HG02852 (cell line): ENCODE measurements at regions not wholly inside any gene's neighbourhood (a gene's known extent, or its start where the extent isn't known, plus 50 kb on each side); places are given as distances from the start of the nearest gene placed in this dataset.
"Not testable (repeated sequence)": the region's sequence is repeated elsewhere in the genome, so short reads cannot be mapped to it uniquely, and the experiment has no call there.

Experiments
- ATAC-seq: cut with Tn5 transposase; IDR thresholded peaks from one replicate; pipeline ENCODE4 v1.9.1; 2021; ENCODE audit warnings: mild to moderate bottlenecking, moderate library complexity; ENCODE audit not compliant: unreplicated experiment

- no peak for ATAC-seq
Measured at GRCh38 chr4:34371676-34372075, 1872.6 kb downstream of the ARAP2 start.

- no peak for ATAC-seq
Measured at GRCh38 chr4:34372815-34373214, 1871.5 kb downstream of the ARAP2 start.

GRCh38 chr4:34373456-34373855 lies 1870.9 kb downstream of the ARAP2 start:
- no peak for ATAC-seq

- ATAC-seq = no peak
Measured at GRCh38 chr4:34412233-34412632, 1832.1 kb downstream of the ARAP2 start.

- no peak for ATAC-seq
Measured at GRCh38 chr4:34412911-34413310, 1831.4 kb downstream of the ARAP2 start.

GRCh38 chr4:34417160-34417559 lies 1827.2 kb downstream of the ARAP2 start:
- no peak for ATAC-seq

- no peak for ATAC-seq
Measured at GRCh38 chr4:34419871-34420270, 1824.4 kb downstream of the ARAP2 start.

GRCh38 chr4:34422472-34423175 lies 1821.7 kb downstream of the ARAP2 start:
- no peak for ATAC-seq

- no peak for ATAC-seq
Measured at GRCh38 chr4:34432706-34433105, 1811.6 kb downstream of the ARAP2 start.

- ATAC-seq = peak; percentile 73
Measured at GRCh38 chr4:34434377-34434776, 1809.9 kb downstream of the ARAP2 start.

- ATAC-seq = no peak
Measured at GRCh38 chr4:34464196-34464595, 1780.1 kb downstream of the ARAP2 start.

GRCh38 chr4:34466411-34466810 lies 1777.9 kb downstream of the ARAP2 start:
- ATAC-seq = no peak

GRCh38 chr4:34469516-34469915 lies 1774.8 kb downstream of the ARAP2 start:
- ATAC-seq = no peak

- no peak for ATAC-seq
Measured at GRCh38 chr4:34485252-34485651, 1759.1 kb downstream of the ARAP2 start.

GRCh38 chr4:34486461-34487363 lies 1757.6 kb downstream of the ARAP2 start:
- no peak for ATAC-seq

- no peak for ATAC-seq
Measured at GRCh38 chr4:34492414-34492813, 1751.9 kb downstream of the ARAP2 start.

- ATAC-seq = no peak
Measured at GRCh38 chr4:34502086-34502485, 1742.2 kb downstream of the ARAP2 start.

- ATAC-seq = not testable (repeated sequence)
Measured at GRCh38 chr4:34504731-34505130, 1739.6 kb downstream of the ARAP2 start.

- not testable (repeated sequence) for ATAC-seq
Measured at GRCh38 chr4:34506511-34507092, 1737.7 kb downstream of the ARAP2 start.

GRCh38 chr4:34512616-34513015 lies 1731.7 kb downstream of the ARAP2 start:
- ATAC-seq = no peak

GRCh38 chr4:34516524-34516923 lies 1727.8 kb downstream of the ARAP2 start:
- ATAC-seq = no peak

GRCh38 chr4:34534916-34535315 lies 1709.4 kb downstream of the ARAP2 start:
- ATAC-seq = no peak
